ENCODE measurements at regions not wholly inside any gene's neighbourhood (a gene's known extent, or its start where the extent isn't known, plus 50 kb on each side); places are given as distances from the start of the nearest gene placed in this dataset. TPM values are rescaled to one million over a fixed set of nuclear protein-coding genes. Genes with fewer than 3 reads are reported as not detected.

Small RNA genes lying in the stretch of these regions (microRNA-seq; reads per million reads assigned to microRNA genes)
- gene AC127391.1 (ENCODE audit: insufficient read depth, insufficient read length), result not detected

Small RNA genes lying in the stretch of these regions (small RNA-seq; reads per million reads assigned to genes)
- gene AC127391.1, result 0 reads per million in 5 experiments

Measured in IMR-90 (cell line).